Stimulated activated CD8-positive, alpha-beta memory T cell treated with anti-CD3 and anti-CD28 coated beads, Interleukin-15, amount 100 ng/mL, for 48 hours (primary cell): ENCODE measurements at regions not wholly inside any gene's neighbourhood (a gene's known extent, or its start where the extent isn't known, plus 50 kb on each side); places are given as distances from the start of the nearest gene placed in this dataset.

Experiments used
- DNase-seq, 2 donors: peaks; one replicate each; pipeline ENCODE4 v3.0.0-alpha.2; 2020; ENCODE audit warnings: low read depth in 2 of 2

DNA sequence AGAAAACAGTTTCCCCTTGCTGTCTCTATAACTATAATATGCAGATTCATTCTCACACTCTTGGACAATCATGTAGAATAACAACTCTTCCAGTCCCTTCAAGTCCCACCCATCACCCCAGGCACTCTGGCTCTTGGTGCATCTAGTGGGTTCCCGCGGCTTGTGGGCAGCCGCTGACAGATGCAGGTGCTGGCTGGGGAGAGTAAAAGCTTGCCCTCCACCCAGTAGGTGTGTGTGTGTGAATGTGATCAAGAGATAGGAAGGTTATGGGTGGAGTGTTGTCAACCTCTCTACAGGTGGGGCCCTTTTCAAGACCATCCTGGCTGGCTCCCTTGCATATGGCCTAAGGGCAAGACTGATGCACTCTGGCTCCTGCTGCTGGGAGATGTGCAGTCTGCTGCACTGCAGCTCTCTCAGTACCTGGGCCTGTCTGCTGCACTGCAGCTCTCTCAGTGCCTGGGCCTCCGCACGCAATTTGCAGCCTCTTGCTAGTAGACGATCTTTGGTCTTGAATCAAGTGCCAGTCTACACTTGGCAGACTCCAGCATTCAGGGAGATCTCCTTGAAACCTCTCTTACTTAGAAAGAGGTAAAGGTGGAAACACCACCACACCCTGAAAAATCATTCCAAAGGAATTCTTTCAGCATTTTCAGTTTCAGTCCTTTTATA is 189.7 kb upstream of the GDNF start:
- no peak for DNase-seq

DNA sequence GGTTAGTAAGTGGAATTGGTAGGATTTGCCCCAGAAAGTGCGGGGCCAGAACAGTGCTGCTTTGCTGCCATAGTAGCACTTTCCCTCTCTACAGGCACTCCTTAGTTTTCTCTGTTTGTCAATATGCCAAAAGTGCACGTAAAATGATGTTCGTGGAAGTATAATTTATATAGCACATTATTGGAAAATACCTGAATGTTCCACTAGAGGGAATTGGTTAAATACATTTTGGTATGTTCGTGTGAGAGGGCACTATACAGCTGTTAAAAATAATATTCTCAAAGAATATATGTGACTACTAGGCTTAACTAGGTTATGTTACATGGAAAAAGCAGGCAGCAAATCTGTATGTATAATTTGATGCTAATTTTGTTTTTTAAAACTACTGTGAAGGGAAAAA is 184.0 kb upstream of the GDNF start:
- DNase-seq: no peak

DNA sequence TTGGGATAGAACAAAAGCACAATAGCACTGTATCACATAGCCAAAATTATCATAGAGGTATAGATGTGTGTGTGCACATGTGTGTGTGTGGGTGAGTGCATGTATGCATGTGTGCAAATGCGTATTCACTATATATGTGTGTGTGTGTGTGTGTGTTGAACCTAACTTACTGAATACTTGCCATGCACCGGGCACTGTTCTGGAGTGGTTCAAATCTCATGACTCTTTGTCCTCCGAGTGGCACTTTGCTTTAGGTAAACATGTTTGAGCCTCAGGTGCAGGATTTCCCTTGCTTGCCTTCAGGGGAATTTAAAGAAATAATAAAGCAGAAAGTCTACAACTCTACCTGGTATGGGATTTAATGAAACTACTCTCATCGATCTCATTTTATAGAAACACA is 183.5 kb upstream of the GDNF start:
- no peak for DNase-seq

DNA sequence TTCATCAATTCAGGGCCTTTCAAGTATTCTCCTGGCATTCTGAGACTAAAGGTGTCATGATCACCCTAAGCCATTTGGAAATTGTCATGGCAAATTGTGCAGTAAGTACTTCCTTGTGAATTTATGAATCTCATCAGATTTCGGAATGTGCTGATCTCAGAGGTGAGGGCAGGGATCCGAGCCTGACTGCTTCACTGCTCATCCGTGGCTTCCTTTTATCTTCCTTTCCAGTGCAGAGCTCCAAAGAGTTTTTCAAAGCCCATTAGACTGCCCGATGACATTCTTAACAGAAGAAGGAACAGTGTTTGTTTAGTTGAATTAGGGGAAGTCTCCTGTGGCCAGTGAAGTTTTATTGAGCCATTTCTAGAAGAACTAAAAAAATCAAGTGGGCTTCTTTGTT is 182.8 kb upstream of the GDNF start:
- DNase-seq: no peak

- no peak for DNase-seq
Observed at GRCh38 chr5:38018016-38018415, 178.2 kb upstream of the GDNF start.

GRCh38 chr5:38013107-38013506 is 173.3 kb upstream of the GDNF start:
- no peak for DNase-seq

DNA sequence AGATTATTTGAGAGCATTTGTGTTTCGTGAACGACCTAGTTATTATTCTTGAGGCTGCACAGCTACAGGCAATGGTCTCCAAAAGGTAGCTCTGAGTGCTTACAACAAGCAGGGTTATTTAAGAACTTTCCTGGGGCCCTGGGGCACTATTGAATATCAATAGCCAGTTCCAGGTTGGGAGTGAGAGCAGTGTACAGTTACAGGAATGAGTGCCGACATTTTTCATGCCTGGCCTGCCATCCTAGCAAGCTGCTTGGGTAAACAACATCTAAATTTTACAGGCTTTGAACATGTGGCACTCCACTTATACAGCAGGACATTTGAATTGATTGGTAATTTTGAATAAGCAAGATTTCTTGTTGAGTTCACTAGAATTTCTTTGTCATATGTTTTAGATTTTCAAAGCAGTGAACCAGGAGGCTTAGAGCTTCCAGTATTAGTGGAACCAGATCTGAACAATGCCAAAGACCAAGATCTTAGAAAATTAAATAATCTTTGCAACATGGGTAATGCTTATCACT is 171.9 kb upstream of the GDNF start:
- no peak for DNase-seq

GRCh38 chr5:38009749-38010358 is 170.0 kb upstream of the GDNF start:
- no peak for DNase-seq

GRCh38 chr5:38008198-38008597 is 168.4 kb upstream of the GDNF start:
- no peak for DNase-seq

GRCh38 chr5:37999593-37999992 is 159.8 kb upstream of the GDNF start:
- DNase-seq: no peak

- no peak for DNase-seq
Observed at GRCh38 chr5:37996918-37997317, 157.1 kb upstream of the GDNF start.

- no peak for DNase-seq
Observed at GRCh38 chr5:37994729-37995128, 154.9 kb upstream of the GDNF start.

DNA sequence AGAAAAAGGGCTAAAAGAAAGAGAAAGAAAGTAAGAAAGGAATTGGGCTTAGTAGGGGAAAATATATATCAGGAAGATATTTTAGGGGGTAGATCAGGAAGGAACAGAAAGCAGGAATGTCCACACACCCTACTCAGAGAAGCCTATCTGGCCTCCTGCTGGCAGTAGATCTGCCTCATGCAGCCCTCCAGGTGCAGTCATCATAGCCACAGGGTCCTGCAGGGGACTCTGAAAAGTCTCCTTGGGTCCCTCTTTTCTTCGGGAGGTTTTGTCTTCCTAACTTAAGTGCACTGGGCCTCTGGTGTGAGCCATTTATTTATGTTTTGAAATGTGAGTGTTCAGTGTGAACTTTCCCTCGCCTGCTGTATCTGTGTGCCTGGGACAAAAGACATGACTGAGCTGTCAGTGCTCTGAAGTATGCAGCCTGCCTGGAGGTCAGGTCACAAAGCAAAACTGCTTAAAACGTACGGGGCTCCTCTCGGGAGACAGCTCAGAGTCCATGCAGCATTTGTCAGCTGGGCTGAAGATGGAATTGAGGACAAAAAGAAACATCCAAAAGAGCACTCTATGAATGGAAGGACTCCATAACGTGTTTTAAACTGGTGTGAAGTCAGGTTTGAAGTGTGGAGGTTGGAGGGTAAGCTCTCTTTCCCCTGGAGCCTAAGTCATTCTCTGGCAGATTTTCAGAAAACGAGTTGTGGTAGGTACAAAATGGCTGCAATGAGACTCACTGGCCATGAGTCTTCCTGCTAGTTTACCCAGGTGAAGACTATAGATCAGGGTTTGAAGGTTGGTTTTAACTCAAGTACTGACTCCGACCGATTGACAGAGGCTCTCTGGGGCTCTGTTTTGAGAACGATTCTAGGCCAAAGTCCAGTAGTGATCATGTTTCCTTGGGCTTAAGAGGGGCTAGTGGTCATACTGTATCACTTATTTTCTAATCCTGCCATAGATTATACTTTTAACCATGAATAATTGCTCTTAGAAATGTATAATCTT is 151.8 kb upstream of the GDNF start:
- no peak for DNase-seq

DNA sequence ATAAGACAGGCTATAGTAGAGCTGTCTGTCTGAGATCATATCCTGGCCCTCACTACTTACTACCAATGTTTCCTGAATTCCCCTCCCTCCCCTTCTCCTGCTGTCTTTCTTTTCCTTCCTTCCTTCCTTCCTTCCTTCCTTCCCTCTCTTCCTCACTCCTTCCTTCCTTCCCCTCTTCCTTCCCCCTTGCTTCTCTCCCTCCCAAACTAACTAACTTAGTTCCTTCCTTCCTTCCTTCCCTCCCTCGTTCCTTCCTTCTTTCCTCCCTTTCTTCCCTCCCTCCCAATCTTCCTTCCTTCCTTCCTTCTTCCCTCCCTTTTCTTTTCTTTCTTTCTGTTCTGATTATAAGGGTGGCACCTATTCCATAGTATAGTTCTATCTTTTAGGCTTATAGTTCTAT is 150.0 kb upstream of the GDNF start:
- no peak for DNase-seq

DNA sequence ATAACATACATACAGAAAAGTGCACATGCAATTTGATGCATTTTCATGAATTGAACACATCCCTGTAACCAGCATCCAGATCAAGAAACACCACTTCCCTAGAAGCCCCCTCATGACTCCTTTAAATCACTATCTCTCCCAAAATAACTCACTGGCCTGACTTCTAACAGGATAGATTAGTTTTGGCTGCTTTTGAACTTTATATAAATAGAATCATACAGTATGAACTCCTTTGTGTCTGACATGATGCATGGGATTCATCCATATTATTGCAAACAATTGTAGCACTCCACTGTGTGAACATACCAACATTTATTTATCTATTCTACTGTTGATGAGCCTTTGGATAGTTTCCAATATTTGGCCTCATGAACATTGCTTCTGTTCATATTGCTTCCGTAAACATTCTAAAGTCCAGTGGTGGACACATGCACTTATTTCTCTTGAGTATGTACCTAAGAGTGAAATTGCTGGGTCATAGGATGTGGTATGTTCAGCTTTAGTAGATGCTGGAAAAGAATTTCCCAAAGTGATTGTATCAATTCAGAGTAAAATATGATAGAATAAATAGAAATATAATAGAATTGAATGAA is 148.7 kb upstream of the GDNF start:
- DNase-seq: no peak

DNA sequence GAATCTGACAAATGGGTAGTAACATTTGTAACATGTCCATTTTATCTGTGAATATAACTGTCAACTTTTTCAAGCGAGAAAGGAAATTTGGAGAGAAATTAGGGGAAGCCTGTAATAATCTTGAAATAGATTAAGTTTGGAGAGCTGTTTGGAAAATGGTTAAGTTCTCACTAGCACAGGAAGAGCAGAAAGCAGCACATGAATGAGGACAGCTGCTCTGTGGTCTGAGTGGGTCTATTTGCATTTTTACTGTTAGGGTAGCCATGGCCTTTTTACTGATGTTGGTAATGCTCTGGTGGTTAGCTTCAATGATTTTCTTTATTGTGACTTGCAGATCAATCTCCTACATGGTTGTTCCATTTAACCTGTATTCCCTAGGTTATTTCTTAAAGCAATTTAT is 144.5 kb upstream of the GDNF start:
- no peak for DNase-seq

GRCh38 chr5:37983463-37983862 is 143.6 kb upstream of the GDNF start:
- no peak for DNase-seq

GRCh38 chr5:37979559-37979958 is 139.7 kb upstream of the GDNF start:
- DNase-seq: no peak

GRCh38 chr5:37975531-37975930 is 135.7 kb upstream of the GDNF start:
- no peak for DNase-seq

DNA sequence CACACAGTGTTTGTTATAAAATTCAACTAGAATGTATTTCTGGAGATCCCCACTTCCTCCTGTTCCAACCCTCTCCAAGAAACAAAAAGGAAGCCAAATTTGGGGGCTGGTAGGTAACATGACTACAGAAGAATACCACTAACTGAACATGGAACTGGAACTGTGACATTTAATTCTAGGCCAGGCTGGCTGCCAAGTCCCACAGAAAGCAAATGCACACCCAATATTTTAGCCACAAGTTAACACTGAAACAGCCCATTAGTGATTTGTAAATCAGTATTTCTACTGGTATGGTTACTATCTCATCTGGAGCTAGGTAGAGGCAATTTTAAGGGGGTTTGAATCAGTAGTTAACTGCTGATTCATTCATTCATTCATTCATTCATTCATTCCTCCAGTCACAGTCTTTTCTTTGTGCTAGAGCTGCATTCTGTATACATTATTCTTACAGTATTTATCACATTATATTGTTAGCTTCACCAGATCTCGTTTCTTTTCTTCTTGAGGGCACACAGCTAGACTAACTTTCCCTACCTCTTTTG is 131.7 kb upstream of the GDNF start:
- no peak for DNase-seq

DNA sequence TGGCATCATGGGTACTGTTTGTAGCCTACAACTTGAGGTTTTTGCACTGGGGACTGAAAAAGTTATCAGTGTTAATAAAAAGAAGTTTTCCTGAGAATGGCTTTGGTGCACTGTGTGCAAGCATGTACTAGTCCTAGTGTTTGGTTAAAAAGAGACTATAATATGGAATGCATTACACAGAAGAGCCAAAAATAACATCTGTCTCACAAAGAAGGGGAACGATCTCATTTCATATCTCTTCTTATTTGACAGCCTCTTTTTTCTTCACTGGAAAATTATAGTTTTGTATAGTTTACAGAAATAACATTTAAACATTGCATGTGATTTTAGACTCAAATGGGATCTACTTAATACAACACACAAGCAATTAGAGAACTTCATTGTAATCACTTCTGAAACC is 127.0 kb upstream of the GDNF start:
- no peak for DNase-seq

DNA sequence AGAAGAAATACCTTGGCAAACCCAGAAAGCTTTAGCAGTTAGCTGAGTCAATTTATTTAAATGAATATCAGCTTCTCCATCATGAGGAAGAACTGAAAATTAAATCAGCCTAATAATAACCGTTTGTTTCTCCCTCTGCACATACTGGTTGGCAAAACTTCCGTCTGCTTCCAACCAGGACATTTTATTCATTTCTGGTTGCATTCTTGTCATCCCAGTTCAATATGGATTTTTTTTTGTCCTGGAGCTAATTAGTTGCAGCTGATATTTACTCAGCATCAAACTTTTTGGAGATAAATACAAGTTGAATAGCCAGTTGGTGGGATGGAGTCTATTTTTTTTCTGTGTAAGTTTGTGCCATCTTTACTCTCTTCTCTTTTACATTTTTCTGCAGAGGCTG is 126.5 kb upstream of the GDNF start:
- no peak for DNase-seq
